Caco-2 (cell line): ENCODE measurements at regions not wholly inside any gene's neighbourhood (a gene's known extent, or its start where the extent isn't known, plus 50 kb on each side); places are given as distances from the start of the nearest gene placed in this dataset.

Source experiments
- BruUV-seq: library from RNA; stranded (reverse); fragments of 400-500 nt; replicated peaks from 2 replicates; lab custom pipeline; 2021; lab: Mats Ljungman, UMichigan
- CTCF ChIA-PET: fragments of 300-600 bp; sonication (Branson Sonifier 250); formaldehyde crosslinking; loops from one replicate; lab custom pipeline; 2022; ENCODE audit warnings: antibody characterized with exemption; lab: Charles Lee
- POLR2A ChIA-PET: fragments of 300-600 bp; sonication (Branson Sonifier 250); formaldehyde crosslinking; loops from one replicate; lab custom pipeline; 2022; ENCODE audit warnings: antibody characterized with exemption; lab: Charles Lee
- DNase-seq, 2 experiments: peaks; one replicate each; pipeline versions ENCODE4 v3.0.0 to v3.0.0-alpha.2; 2020 to 2022
- H3K27me3 ChIP-seq: replicated peaks from 2 replicates; pipeline ENCODE4 v1.6.0; 2011; ENCODE audit warnings: low read length; ENCODE audit not compliant: control insufficient read depth, insufficient read depth
- H3K36me3 ChIP-seq: 2 replicates; pipeline ENCODE4 v1.5.1; 2011; ENCODE audit warnings: low read length; ENCODE audit not compliant: control insufficient read depth, insufficient read depth
- H3K4me1 ChIP-seq: fragments of 250-450 bp; sonication (Bioruptor Pico); 2 replicates; pipeline ENCODE4 v1.5.1; 2020; ENCODE audit warnings: mild to moderate bottlenecking
- H3K4me3 ChIP-seq: 2 replicates; pipeline ENCODE4 v1.5.1; 2011; ENCODE audit warnings: low read depth, mild to moderate bottlenecking, control low read depth, low read length
- H3K9me3 ChIP-seq: fragments of 250-450 bp; sonication (Bioruptor Pico); 2 replicates; pipeline ENCODE4 v1.5.1; 2020; ENCODE audit warnings: mild to moderate bottlenecking, moderate library complexity
- H3K27ac Mint-ChIP-seq: one replicate; pipeline ENCODE4 v1.8.0; 2022; ENCODE audit warnings: mixed read lengths; ENCODE audit not compliant: unreplicated experiment
- H3K27me3 Mint-ChIP-seq: one replicate; pipeline ENCODE4 v1.8.0; 2022; ENCODE audit warnings: mixed read lengths; ENCODE audit not compliant: insufficient read depth, unreplicated experiment
- H3K36me3 Mint-ChIP-seq: one replicate; pipeline ENCODE4 v1.8.0; 2022; ENCODE audit warnings: mild to moderate bottlenecking, mixed read lengths; ENCODE audit not compliant: insufficient read depth, unreplicated experiment
- H3K4me1 Mint-ChIP-seq: one replicate; pipeline ENCODE4 v1.8.0; 2022; ENCODE audit warnings: low read depth, mixed read lengths; ENCODE audit not compliant: unreplicated experiment
- H3K4me3 Mint-ChIP-seq: one replicate; pipeline ENCODE4 v1.8.0; 2022; ENCODE audit warnings: mild to moderate bottlenecking, moderate library complexity, mixed read lengths; ENCODE audit not compliant: unreplicated experiment
- H3K9me3 Mint-ChIP-seq: one replicate; pipeline ENCODE4 v1.8.0; 2022; ENCODE audit warnings: mixed read lengths; ENCODE audit not compliant: unreplicated experiment
- intact Hi-C: fragments of 100-400 bp; cut with micrococcal nuclease; formaldehyde crosslinking; loops from one replicate; pipeline ENCODE4 v1.10.0; 2022; ENCODE audit not compliant: unreplicated experiment
- TF ChIP-seq, protein P1 (sequence below), 2 experiments: fragments of 200-600 bp in 1 of 2; IDR thresholded peaks; 1 replicate in 1 of 2; 2 replicates in 1 of 2; pipeline versions ENCODE4 v1.5.1 to v1.8.0; 2011 to 2022; ENCODE audit warnings: antibody characterized with exemption in 1 of 2, control low read depth in 1 of 2, inconsistent platforms in 1 of 2, low read depth in 1 of 2, low read length in 1 of 2, mild to moderate bottlenecking in 1 of 2, moderate library complexity in 1 of 2; ENCODE audit not compliant: insufficient read depth in 1 of 2, severe bottlenecking in 1 of 2, unreplicated experiment in 1 of 2

GRCh38 chr6:95186710-95187109 is 390.6 kb upstream of the MANEA start:
- Mint-ChIP-seq H3K36me3 (no peaks in the 10 kb centered on the region), H3K4me3 (no peak overlapping the region), H3K27ac (no peak overlapping the region), H3K27me3 (peaks cover 2% of the 10 kb centered on the region), H3K4me1 (no peaks in the 10 kb centered on the region), H3K9me3 (no peaks in the 10 kb centered on the region)
- ChIA-PET POLR2A (no interaction called here), CTCF (no interaction called here)
- Histone ChIP-seq H3K27me3 (no peaks in the 10 kb centered on the region), H3K36me3 (no peaks in the 10 kb centered on the region), H3K4me1 (no peaks in the 10 kb centered on the region), H3K4me3 (no peak overlapping the region), H3K9me3 (no peaks in the 10 kb centered on the region)
- BruUV-seq, result no TSS peak
- TF ChIP-seq, protein P1, sequence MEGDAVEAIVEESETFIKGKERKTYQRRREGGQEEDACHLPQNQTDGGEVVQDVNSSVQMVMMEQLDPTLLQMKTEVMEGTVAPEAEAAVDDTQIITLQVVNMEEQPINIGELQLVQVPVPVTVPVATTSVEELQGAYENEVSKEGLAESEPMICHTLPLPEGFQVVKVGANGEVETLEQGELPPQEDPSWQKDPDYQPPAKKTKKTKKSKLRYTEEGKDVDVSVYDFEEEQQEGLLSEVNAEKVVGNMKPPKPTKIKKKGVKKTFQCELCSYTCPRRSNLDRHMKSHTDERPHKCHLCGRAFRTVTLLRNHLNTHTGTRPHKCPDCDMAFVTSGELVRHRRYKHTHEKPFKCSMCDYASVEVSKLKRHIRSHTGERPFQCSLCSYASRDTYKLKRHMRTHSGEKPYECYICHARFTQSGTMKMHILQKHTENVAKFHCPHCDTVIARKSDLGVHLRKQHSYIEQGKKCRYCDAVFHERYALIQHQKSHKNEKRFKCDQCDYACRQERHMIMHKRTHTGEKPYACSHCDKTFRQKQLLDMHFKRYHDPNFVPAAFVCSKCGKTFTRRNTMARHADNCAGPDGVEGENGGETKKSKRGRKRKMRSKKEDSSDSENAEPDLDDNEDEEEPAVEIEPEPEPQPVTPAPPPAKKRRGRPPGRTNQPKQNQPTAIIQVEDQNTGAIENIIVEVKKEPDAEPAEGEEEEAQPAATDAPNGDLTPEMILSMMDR (IDR thresholded peaks at IDR 0.05; ENCODE audit: insufficient read depth in 1 of 2, low read depth in 1 of 2, low read length in 1 of 2, severe bottlenecking in 1 of 2, unreplicated experiment in 1 of 2), result no peak
- no peak for DNase-seq
- intact Hi-C loops, result loop anchor here (5.0 kb wide), 1 partner anchor 166 kb away; no protein-coding TSS in a partner anchor

- intact Hi-C loops, result no loop called here
- POLR2A ChIA-PET, result no interaction called here
- H3K9me3 ChIP-seq, result no peaks in the 10 kb centered on the region
- DNase-seq, result no peak
- CTCF ChIA-PET, result no interaction called here
- Mint-ChIP-seq H3K9me3 (no peaks in the 10 kb centered on the region), H3K36me3 (no peaks in the 10 kb centered on the region), H3K27me3 (no peaks in the 10 kb centered on the region), H3K4me1 (no peaks in the 10 kb centered on the region), H3K4me3 (no peak overlapping the region), H3K27ac (no peak overlapping the region)
- H3K4me1 ChIP-seq, result no peaks in the 10 kb centered on the region
- BruUV-seq, result no TSS peak
- TF ChIP-seq, protein P1 (IDR thresholded peaks at IDR 0.05; ENCODE audit: insufficient read depth in 1 of 2, low read depth in 1 of 2, low read length in 1 of 2, severe bottlenecking in 1 of 2, unreplicated experiment in 1 of 2), result no peak
- H3K36me3 ChIP-seq, result no peaks in the 10 kb centered on the region
- H3K4me3 ChIP-seq, result no peak overlapping the region
- no peaks in the 10 kb centered on the region for H3K27me3 ChIP-seq
Measured at GRCh38 chr6:95197590-95197989, 379.7 kb upstream of the MANEA start.

DNA sequence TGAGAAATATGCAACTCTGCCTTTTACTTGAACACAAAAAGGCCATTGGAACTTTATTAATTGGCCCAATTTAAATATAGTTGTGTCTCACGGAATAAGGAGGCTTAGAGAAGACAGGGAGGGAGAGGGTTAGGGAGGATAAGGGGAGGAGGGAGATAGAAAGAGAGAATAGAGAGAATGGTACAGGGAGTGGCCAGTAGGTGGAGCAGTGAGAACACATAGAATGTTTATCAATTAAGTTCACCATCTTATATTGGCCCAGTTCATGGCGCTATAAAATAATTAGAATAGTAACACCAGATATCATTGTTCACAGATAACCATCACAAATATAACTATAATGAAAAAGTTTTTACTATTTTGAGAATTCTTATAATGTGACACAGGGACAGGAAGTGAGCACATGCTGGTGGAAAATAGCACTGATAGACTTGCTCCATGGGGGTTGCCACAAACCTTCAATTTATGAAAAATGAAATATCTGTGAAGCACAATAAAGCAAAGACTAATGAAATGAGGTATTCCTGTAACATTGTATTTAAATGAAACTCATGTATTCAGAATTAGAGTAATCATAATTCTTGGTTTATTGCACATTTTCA is 374.1 kb upstream of the MANEA start:
- TF ChIP-seq, protein P1 (IDR thresholded peaks at IDR 0.05; ENCODE audit: insufficient read depth in 1 of 2, low read depth in 1 of 2, low read length in 1 of 2, severe bottlenecking in 1 of 2, unreplicated experiment in 1 of 2), result peak; percentile 68 to 75
- POLR2A ChIA-PET, result no interaction called here
- Mint-ChIP-seq H3K27me3 (no peaks in the 10 kb centered on the region), H3K36me3 (no peaks in the 10 kb centered on the region), H3K27ac (no peak overlapping the region), H3K4me3 (no peak overlapping the region), H3K9me3 (no peaks in the 10 kb centered on the region), H3K4me1 (no peaks in the 10 kb centered on the region)
- Histone ChIP-seq H3K9me3 (no peaks in the 10 kb centered on the region), H3K4me1 (no peaks in the 10 kb centered on the region), H3K27me3 (no peaks in the 10 kb centered on the region), H3K36me3 (no peaks in the 10 kb centered on the region), H3K4me3 (no peak overlapping the region)
- peak in 1 of 2 experiments; percentile 31 for DNase-seq
- intact Hi-C loops, result loop anchor here (1.0 to 5.0 kb wide), 3 partner anchors 77 to 204 kb away; no protein-coding TSS in a partner anchor
- BruUV-seq, result no TSS peak
- CTCF ChIA-PET, result interaction anchor here (1.2 kb wide), 1 partner anchor 77 kb away, joined by 6 read pairs; no protein-coding TSS in a partner anchor
